ENCODE measurements at regions not wholly inside any gene's neighbourhood (a gene's known extent, or its start where the extent isn't known, plus 50 kb on each side); places are given as distances from the start of the nearest gene placed in this dataset.

- Mint-ChIP-seq H3K27ac (no peak overlapping the region), H3K36me3 (ENCODE audit: low read depth) (no peaks in the 10 kb centered on the region), H3K27me3 (ENCODE audit: insufficient read depth) (peaks cover 7% of the 10 kb centered on the region; the same call in 1 of the 2 replicates), H3K4me1 (ENCODE audit: low read depth) (peaks cover 17% of the 10 kb centered on the region), H3K4me3 (no peak overlapping the region), H3K9me3 (no peaks in the 10 kb centered on the region)
- no peak for TF ChIP-seq CTCF (IDR thresholded peaks at IDR 0.05)
- no peak for DNase-seq
Measured at GRCh38 chr1:96308314-96308713, 413.3 kb upstream of the PTBP2 start.

GRCh38 chr1:96309783-96310182 is 411.8 kb upstream of the PTBP2 start:
- TF ChIP-seq CTCF (IDR thresholded peaks at IDR 0.05), result no peak
- no peak overlapping the region for H3K4me3 Mint-ChIP-seq
- DNase-seq, result peak; percentile 20
- H3K27ac Mint-ChIP-seq, result no peak overlapping the region
- H3K4me1 Mint-ChIP-seq (ENCODE audit: low read depth), result peaks cover 19% of the 10 kb centered on the region
- H3K27me3 Mint-ChIP-seq (ENCODE audit: insufficient read depth), result peaks cover 7% of the 10 kb centered on the region; the same call in 1 of the 2 replicates
- H3K36me3 Mint-ChIP-seq (ENCODE audit: low read depth), result no peaks in the 10 kb centered on the region
- no peaks in the 10 kb centered on the region for H3K9me3 Mint-ChIP-seq

GRCh38 chr1:96313216-96313615 is 408.4 kb upstream of the PTBP2 start:
- Mint-ChIP-seq H3K9me3 (no peaks in the 10 kb centered on the region), H3K27ac (no peak overlapping the region)
- TF ChIP-seq CTCF (IDR thresholded peaks at IDR 0.05), result no peak

GRCh38 chr1:96329121-96329520 is 392.5 kb upstream of the PTBP2 start:
- Mint-ChIP-seq H3K9me3 (no peaks in the 10 kb centered on the region), H3K4me1 (ENCODE audit: low read depth) (no peaks in the 10 kb centered on the region), H3K27me3 (ENCODE audit: insufficient read depth) (peaks cover 2% of the 10 kb centered on the region), H3K27ac (no peak overlapping the region), H3K4me3 (no peak overlapping the region), H3K36me3 (ENCODE audit: low read depth) (no peaks in the 10 kb centered on the region)
- no peak for TF ChIP-seq CTCF (IDR thresholded peaks at IDR 0.05)
- no peak for DNase-seq

More at GRCh38 chr1:96313216-96313615, 408.4 kb upstream of the PTBP2 start:
- Mint-ChIP-seq H3K36me3 (ENCODE audit: low read depth) (no peaks in the 10 kb centered on the region), H3K4me1 (ENCODE audit: low read depth) (peaks cover 13% of the 10 kb centered on the region), H3K27me3 (ENCODE audit: insufficient read depth) (0 out of 2 replicates have a peak, but pooled peaks cover 4% of the 10 kb centered on the region), H3K4me3 (no peak overlapping the region)
- peak; percentile 7 for DNase-seq

GRCh38 chr1:96331596-96331995 is 390.0 kb upstream of the PTBP2 start:
- H3K27me3 Mint-ChIP-seq (ENCODE audit: insufficient read depth), result peaks cover 2% of the 10 kb centered on the region
- no peaks in the 10 kb centered on the region for H3K36me3 Mint-ChIP-seq (ENCODE audit: low read depth)
- DNase-seq, result no peak
- no peak overlapping the region for H3K4me3 Mint-ChIP-seq
- no peaks in the 10 kb centered on the region for H3K9me3 Mint-ChIP-seq
- H3K27ac Mint-ChIP-seq, result no peak overlapping the region
- H3K4me1 Mint-ChIP-seq (ENCODE audit: low read depth), result no peaks in the 10 kb centered on the region
- TF ChIP-seq CTCF (IDR thresholded peaks at IDR 0.05), result no peak
